ENCODE measurements at regions not wholly inside any gene's neighbourhood (a gene's known extent, or its start where the extent isn't known, plus 50 kb on each side); places are given as distances from the start of the nearest gene placed in this dataset.

DNA sequence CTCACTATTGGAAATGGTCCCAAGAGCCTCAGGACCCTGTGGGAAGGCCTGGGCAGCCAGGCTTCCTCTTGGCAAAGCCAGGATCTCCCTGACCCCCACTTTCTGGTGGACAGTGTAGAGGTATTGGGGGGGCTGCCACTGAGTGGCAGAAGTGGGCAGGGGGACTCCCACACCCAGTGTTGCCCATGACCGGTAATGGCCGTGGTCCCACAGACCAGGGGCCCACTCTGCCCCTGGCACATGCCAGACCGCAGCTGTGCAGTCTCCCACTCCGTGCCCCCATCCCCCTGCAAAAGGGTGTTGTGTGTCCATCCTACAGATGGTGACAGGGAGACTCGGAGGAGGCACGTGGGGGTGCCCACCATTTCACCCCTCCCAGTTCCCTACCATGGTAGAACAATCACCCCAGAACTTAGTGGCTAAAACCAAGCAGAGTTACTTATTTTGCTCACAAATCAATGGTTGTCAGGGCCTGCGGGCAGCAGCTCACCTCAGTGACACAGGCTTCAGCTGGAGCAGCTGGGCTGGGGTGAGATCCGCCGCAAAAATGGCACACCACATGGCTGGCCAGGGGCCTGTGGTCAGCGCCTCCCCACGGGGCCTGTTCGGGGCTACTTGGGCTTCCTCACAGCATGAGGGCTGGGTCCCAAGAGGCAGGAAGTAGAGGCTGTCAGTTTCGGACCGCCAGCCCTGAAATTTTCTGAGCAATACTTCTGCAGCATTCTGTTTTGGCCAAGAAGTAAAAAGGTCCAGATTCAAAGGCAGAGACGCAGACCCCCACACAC, 59.0 kb upstream of the ZNF469 start:
- no peak for DNase-seq (ENCODE audit: low read depth)
- no peaks in the 10 kb centered on the region for H3K79me2 ChIP-seq (ENCODE audit: insufficient read depth, low read length)
- H3K36me3 ChIP-seq (ENCODE audit: insufficient read depth, low read length), result no peaks in the 10 kb centered on the region
- H3K4me3 ChIP-seq (ENCODE audit: insufficient read depth, low read depth, low read length), result no peak overlapping the region
- Mint-ChIP-seq H3K27me3 (ENCODE audit: low read depth, unreplicated experiment) (peaks cover 9% of the 10 kb centered on the region), H3K27ac (ENCODE audit: unreplicated experiment) (no peak overlapping the region), H3K36me3 (ENCODE audit: low read depth, unreplicated experiment) (peaks cover 2% of the 10 kb centered on the region), H3K4me1 (ENCODE audit: low read depth, unreplicated experiment) (peaks cover 4% of the 10 kb centered on the region), H3K4me3 (ENCODE audit: unreplicated experiment) (no peak overlapping the region), H3K9me3 (ENCODE audit: unreplicated experiment) (peaks cover 9% of the 10 kb centered on the region)
- peaks cover 6% of the 10 kb centered on the region for H3K9me3 ChIP-seq (ENCODE audit: insufficient read depth, low read depth, low read length)
- H3K4me1 ChIP-seq (ENCODE audit: insufficient read depth, low read length), result no peaks in the 10 kb centered on the region
- H3K27me3 ChIP-seq (ENCODE audit: insufficient read depth, low read length), result no peaks in the 10 kb centered on the region
- no peak for FAIRE-seq
- no peak overlapping the region for H2AFZ ChIP-seq (ENCODE audit: low read depth, low read length)
- no peak overlapping the region for H3K27ac ChIP-seq (ENCODE audit: low read depth, low read length)
- H3K9ac ChIP-seq (ENCODE audit: low read length), result no peak overlapping the region
- no peaks in the 10 kb centered on the region for H4K20me1 ChIP-seq (ENCODE audit: insufficient read depth, low read length)
- no peak for TF ChIP-seq CTCF (IDR thresholded peaks at IDR 0.05; ENCODE audit: insufficient read depth, low read depth, low read length)
- TF ChIP-seq EZH2 (IDR thresholded peaks at IDR 0.05; ENCODE audit: insufficient read depth, low read length), result no peak
- H3K4me2 ChIP-seq (ENCODE audit: low read length), result no peak overlapping the region

- no peaks in the 10 kb centered on the region for H3K27me3 ChIP-seq (ENCODE audit: insufficient read depth, low read length)
- FAIRE-seq, result no peak
- no peaks in the 10 kb centered on the region for H3K4me1 ChIP-seq (ENCODE audit: insufficient read depth, low read length)
- DNase-seq (ENCODE audit: low read depth), result no peak
- H3K9me3 Mint-ChIP-seq (ENCODE audit: unreplicated experiment), result peaks cover 9% of the 10 kb centered on the region
- no peak overlapping the region for H3K27ac Mint-ChIP-seq (ENCODE audit: unreplicated experiment)
- peaks cover 6% of the 10 kb centered on the region for H3K27me3 Mint-ChIP-seq (ENCODE audit: low read depth, unreplicated experiment)
- H3K9ac ChIP-seq (ENCODE audit: low read length), result no peak overlapping the region
- H3K27ac ChIP-seq (ENCODE audit: low read depth, low read length), result no peak overlapping the region
- H3K4me3 ChIP-seq (ENCODE audit: insufficient read depth, low read depth, low read length), result no peak overlapping the region
- no peak for TF ChIP-seq CTCF (IDR thresholded peaks at IDR 0.05; ENCODE audit: insufficient read depth, low read depth, low read length)
- TF ChIP-seq EZH2 (IDR thresholded peaks at IDR 0.05; ENCODE audit: insufficient read depth, low read length), result no peak
- peaks cover 2% of the 10 kb centered on the region for H3K36me3 Mint-ChIP-seq (ENCODE audit: low read depth, unreplicated experiment)
- no peak overlapping the region for H2AFZ ChIP-seq (ENCODE audit: low read depth, low read length)
- no peaks in the 10 kb centered on the region for H3K79me2 ChIP-seq (ENCODE audit: insufficient read depth, low read length)
- H3K4me3 Mint-ChIP-seq (ENCODE audit: unreplicated experiment), result no peak overlapping the region
- H3K36me3 ChIP-seq (ENCODE audit: insufficient read depth, low read length), result no peaks in the 10 kb centered on the region
- H3K4me2 ChIP-seq (ENCODE audit: low read length), result no peak overlapping the region
- H3K9me3 ChIP-seq (ENCODE audit: insufficient read depth, low read depth, low read length), result peaks cover 6% of the 10 kb centered on the region
- no peaks in the 10 kb centered on the region for H4K20me1 ChIP-seq (ENCODE audit: insufficient read depth, low read length)
- peaks cover 4% of the 10 kb centered on the region for H3K4me1 Mint-ChIP-seq (ENCODE audit: low read depth, unreplicated experiment)
Measured at GRCh38 chr16:88325087-88325750, 57.5 kb upstream of the ZNF469 start.

- H3K4me1 Mint-ChIP-seq (ENCODE audit: low read depth, unreplicated experiment), result peaks cover 4% of the 10 kb centered on the region
- DNase-seq (ENCODE audit: low read depth) (no peak), FAIRE-seq (no peak)
- no peak overlapping the region for H3K9ac ChIP-seq (ENCODE audit: low read length)
- H3K4me3 ChIP-seq (ENCODE audit: insufficient read depth, low read depth, low read length), result no peak overlapping the region
- no peaks in the 10 kb centered on the region for H3K36me3 ChIP-seq (ENCODE audit: insufficient read depth, low read length)
- H3K79me2 ChIP-seq (ENCODE audit: insufficient read depth, low read length), result no peaks in the 10 kb centered on the region
- no peak for TF ChIP-seq CTCF (IDR thresholded peaks at IDR 0.05; ENCODE audit: insufficient read depth, low read depth, low read length)
- no peak for TF ChIP-seq EZH2 (IDR thresholded peaks at IDR 0.05; ENCODE audit: insufficient read depth, low read length)
- no peaks in the 10 kb centered on the region for H3K4me1 ChIP-seq (ENCODE audit: insufficient read depth, low read length)
- H3K9me3 ChIP-seq (ENCODE audit: insufficient read depth, low read depth, low read length), result peaks cover 6% of the 10 kb centered on the region
- H3K27ac ChIP-seq (ENCODE audit: low read depth, low read length), result no peak overlapping the region
- H3K27me3 ChIP-seq (ENCODE audit: insufficient read depth, low read length), result no peaks in the 10 kb centered on the region
- H3K27ac Mint-ChIP-seq (ENCODE audit: unreplicated experiment), result no peak overlapping the region
- H3K36me3 Mint-ChIP-seq (ENCODE audit: low read depth, unreplicated experiment), result peaks cover 2% of the 10 kb centered on the region
- H3K27me3 Mint-ChIP-seq (ENCODE audit: low read depth, unreplicated experiment), result peaks cover 6% of the 10 kb centered on the region
- H2AFZ ChIP-seq (ENCODE audit: low read depth, low read length), result no peak overlapping the region
- H3K9me3 Mint-ChIP-seq (ENCODE audit: unreplicated experiment), result peaks cover 7% of the 10 kb centered on the region
- no peaks in the 10 kb centered on the region for H4K20me1 ChIP-seq (ENCODE audit: insufficient read depth, low read length)
- peak overlapping the region; percentile 36 for H3K4me3 Mint-ChIP-seq (ENCODE audit: unreplicated experiment)
- H3K4me2 ChIP-seq (ENCODE audit: low read length), result no peak overlapping the region
Measured at GRCh38 chr16:88325976-88326375, 56.8 kb upstream of the ZNF469 start.
